HEK293 (cell line): ENCODE measurements at regions not wholly inside any gene's neighbourhood (a gene's known extent, or its start where the extent isn't known, plus 50 kb on each side); places are given as distances from the start of the nearest gene placed in this dataset.

Source experiments
- BCL11B ChIP-seq: fragments of 450-650 bp; formaldehyde crosslinking; IDR thresholded peaks from 2 replicates; pipeline ENCODE4 v1.5.1; 2016; ENCODE audit warnings: low read depth, missing biosample characterization, missing genetic modification characterization
- CTCF ChIP-seq: fragments of 450-650 bp; formaldehyde crosslinking; IDR thresholded peaks from 2 replicates; pipeline ENCODE4 v1.5.1; 2016; ENCODE audit warnings: missing biosample characterization, missing genetic modification characterization
- HOXA7 ChIP-seq: sonication (generic); formaldehyde crosslinking; IDR thresholded peaks from 2 replicates; pipeline ENCODE4 v1.8.1; 2022; ENCODE audit warnings: missing genetic modification reagents, borderline replicate concordance
- KLF16 ChIP-seq: fragments of 450-650 bp; formaldehyde crosslinking; IDR thresholded peaks from 2 replicates; pipeline ENCODE4 v1.5.1; 2017; ENCODE audit warnings: missing biosample characterization, missing genetic modification characterization
- ZBTB20 ChIP-seq: fragments of 450-650 bp; formaldehyde crosslinking; IDR thresholded peaks from 2 replicates; pipeline ENCODE4 v1.5.1; 2016; ENCODE audit warnings: missing biosample characterization, missing genetic modification characterization
- ZNF10 ChIP-seq: fragments of 450-650 bp; formaldehyde crosslinking; IDR thresholded peaks from 2 replicates; pipeline ENCODE4 v1.5.1; 2017; ENCODE audit warnings: missing biosample characterization, missing genetic modification characterization
- ZNF302 ChIP-seq: fragments of 450-650 bp; formaldehyde crosslinking; IDR thresholded peaks from 2 replicates; pipeline ENCODE4 v1.5.1; 2016; ENCODE audit warnings: missing biosample characterization, missing genetic modification characterization, low read depth
- ZNF335 ChIP-seq: fragments of 450-650 bp; formaldehyde crosslinking; conservative IDR thresholded peaks from 2 replicates; pipeline ENCODE4 v1.5.1; 2016; ENCODE audit warnings: missing biosample characterization, missing genetic modification characterization
- ZNF529 ChIP-seq: fragments of 450-650 bp; formaldehyde crosslinking; IDR thresholded peaks from 2 replicates; pipeline ENCODE4 v1.5.1; 2017; ENCODE audit warnings: missing genetic modification characterization, missing biosample characterization; ENCODE audit not compliant: insufficient replicate concordance
- ZNF549 ChIP-seq: fragments of 450-650 bp; IDR thresholded peaks from 2 replicates; pipeline ENCODE4 v1.5.1; 2018; ENCODE audit warnings: missing biosample characterization, missing genetic modification characterization, mild to moderate bottlenecking, inconsistent platforms, moderate library complexity

- TF ChIP-seq CTCF (tag by site-specific recombination) (no peak), BCL11B (tag by site-specific recombination) (no peak), ZBTB20 (no peak), KLF16 (no peak), ZNF549 (tag by site-specific recombination) (no peak), ZNF529 (no peak), ZNF10 (tag by site-specific recombination) (no peak), ZNF335 (tag by site-specific recombination) (no peak), ZNF302 (tag by site-specific recombination) (no peak), HOXA7 (CRISPR knock-in tag) (no peak)
These were observed 127.0 kb upstream of the PKDCC start for GRCh38 chr2:41920812-41921211.
